ENCODE measurements at regions not wholly inside any gene's neighbourhood (a gene's known extent, or its start where the extent isn't known, plus 50 kb on each side); places are given as distances from the start of the nearest gene placed in this dataset.

GRCh38 chr2:128949360-128949759 lies 630.7 kb upstream of the HS6ST1 start:
- Histone ChIP-seq H2AFZ (no peak overlapping the region), H3K9me3 (ENCODE audit: control insufficient read depth, low read length) (no peaks in the 10 kb centered on the region), H3K4me1 (no peaks in the 10 kb centered on the region), H3K36me3 (ENCODE audit: control insufficient read depth, insufficient read depth, low read length) (no peaks in the 10 kb centered on the region), H3K27me3 (ENCODE audit: control insufficient read depth, insufficient read depth, low read length) (no peaks in the 10 kb centered on the region), H3K9ac (no peak overlapping the region), H3K4me3 (ENCODE audit: low read depth, low read length) (no peak overlapping the region), H3K4me2 (ENCODE audit: low read length) (no peak overlapping the region), H3K79me2 (no peaks in the 10 kb centered on the region), H3K27ac (no peak overlapping the region)
- no peak for TF ChIP-seq CTCF (IDR thresholded peaks at IDR 0.05)

GRCh38 chr2:128950758-128951157 lies 632.1 kb upstream of the HS6ST1 start:
- no peaks in the 10 kb centered on the region for H3K4me1 ChIP-seq
- no peaks in the 10 kb centered on the region for H3K36me3 ChIP-seq (ENCODE audit: control insufficient read depth, insufficient read depth, low read length)
- no peak overlapping the region for H2AFZ ChIP-seq
- H3K27me3 ChIP-seq (ENCODE audit: control insufficient read depth, insufficient read depth, low read length): no peaks in the 10 kb centered on the region
- H3K4me3 ChIP-seq (ENCODE audit: low read depth, low read length): no peak overlapping the region
- no peak for TF ChIP-seq CTCF (IDR thresholded peaks at IDR 0.05)
- H3K4me2 ChIP-seq (ENCODE audit: low read length): no peak overlapping the region
- H3K79me2 ChIP-seq: no peaks in the 10 kb centered on the region
- no peaks in the 10 kb centered on the region for H3K9me3 ChIP-seq (ENCODE audit: control insufficient read depth, low read length)
- no peak overlapping the region for H3K9ac ChIP-seq
- H3K27ac ChIP-seq: no peak overlapping the region

GRCh38 chr2:128958241-128958640 lies 639.6 kb upstream of the HS6ST1 start:
- Histone ChIP-seq H3K9ac (no peak overlapping the region), H3K27ac (no peak overlapping the region), H3K9me3 (ENCODE audit: control insufficient read depth, low read length) (no peaks in the 10 kb centered on the region), H2AFZ (no peak overlapping the region), H3K4me2 (ENCODE audit: low read length) (no peak overlapping the region), H3K36me3 (ENCODE audit: control insufficient read depth, insufficient read depth, low read length) (no peaks in the 10 kb centered on the region), H3K4me1 (no peaks in the 10 kb centered on the region), H3K27me3 (ENCODE audit: control insufficient read depth, insufficient read depth, low read length) (no peaks in the 10 kb centered on the region), H3K79me2 (no peaks in the 10 kb centered on the region), H3K4me3 (ENCODE audit: low read depth, low read length) (no peak overlapping the region)
- no peak for TF ChIP-seq CTCF (IDR thresholded peaks at IDR 0.05)

GRCh38 chr2:128967646-128968045 lies 649.0 kb upstream of the HS6ST1 start:
- Histone ChIP-seq H3K27ac (no peak overlapping the region), H3K9ac (no peak overlapping the region), H3K4me2 (ENCODE audit: low read length) (no peak overlapping the region), H3K79me2 (no peaks in the 10 kb centered on the region), H3K27me3 (ENCODE audit: control insufficient read depth, insufficient read depth, low read length) (no peaks in the 10 kb centered on the region), H3K4me3 (ENCODE audit: low read depth, low read length) (no peak overlapping the region), H3K36me3 (ENCODE audit: control insufficient read depth, insufficient read depth, low read length) (no peaks in the 10 kb centered on the region), H3K9me3 (ENCODE audit: control insufficient read depth, low read length) (no peaks in the 10 kb centered on the region), H3K4me1 (no peaks in the 10 kb centered on the region), H2AFZ (no peak overlapping the region)
- no peak for TF ChIP-seq CTCF (IDR thresholded peaks at IDR 0.05)

GRCh38 chr2:128969374-128969773 lies 650.7 kb upstream of the HS6ST1 start:
- no peaks in the 10 kb centered on the region for H3K79me2 ChIP-seq

More at GRCh38 chr2:128969374-128969773, 650.7 kb upstream of the HS6ST1 start:
- Histone ChIP-seq H3K9me3 (ENCODE audit: control insufficient read depth, low read length) (no peaks in the 10 kb centered on the region), H3K9ac (no peak overlapping the region), H3K36me3 (ENCODE audit: control insufficient read depth, insufficient read depth, low read length) (no peaks in the 10 kb centered on the region), H3K27ac (no peak overlapping the region), H3K4me3 (ENCODE audit: low read depth, low read length) (no peak overlapping the region), H3K4me1 (no peaks in the 10 kb centered on the region), H3K4me2 (ENCODE audit: low read length) (no peak overlapping the region), H2AFZ (no peak overlapping the region), H3K27me3 (ENCODE audit: control insufficient read depth, insufficient read depth, low read length) (no peaks in the 10 kb centered on the region)
- no peak for TF ChIP-seq CTCF (IDR thresholded peaks at IDR 0.05)

All from parathyroid adenoma (tissue), 2 donors.